Right cardiac atrium (tissue), 5 donors: ENCODE measurements at regions not wholly inside any gene's neighbourhood (a gene's known extent, or its start where the extent isn't known, plus 50 kb on each side); places are given as distances from the start of the nearest gene placed in this dataset.
A peak's percentile ranks its signal among the peaks of the same experiment; 100 is the strongest.
"Not testable (repeated sequence)": the region's sequence is repeated elsewhere in the genome, so short reads cannot be mapped to it uniquely, and the experiment has no call there.

Experiments used
- ATAC-seq, 2 donors: fragments of 200-7000 bp; cut with Tn5 transposase; one replicate each; pipeline versions ENCODE4 v1.8.0 to v1.9.1; 2020; ENCODE audit warnings: moderate library complexity in 2 of 2, mild to moderate bottlenecking in 1 of 2
- DNase-seq, 3 donors: peaks; one replicate each; pipeline ENCODE4 v3.0.0-alpha.2; 2020
- H3K27ac ChIP-seq: one replicate; pipeline ENCODE4 v1.5.1; 2013; ENCODE audit warnings: mild to moderate bottlenecking, low read length, control low read depth, moderate library complexity
- H3K27me3 ChIP-seq: one replicate; pipeline ENCODE4 v1.6.1; 2013; ENCODE audit not compliant: control insufficient read depth, insufficient read depth
- H3K4me1 ChIP-seq: one replicate; pipeline ENCODE4 v1.6.1; 2013; ENCODE audit warnings: low read length; ENCODE audit not compliant: control insufficient read depth, insufficient read depth
- H3K4me3 ChIP-seq: one replicate; pipeline ENCODE4 v1.5.1; 2013; ENCODE audit warnings: low read length, control low read depth
- H3K9me3 ChIP-seq: one replicate; pipeline ENCODE4 v1.6.1; 2013; ENCODE audit warnings: low read length; ENCODE audit not compliant: control insufficient read depth
- WGBS: extraction: QIAGEN DNeasy Blood & Tissue Kit; methylation state at CpG from one replicate; pipeline ENCODE4 v1.1.7; 2013; 5-methylcytosine and 5-hydroxymethylcytosine counted together
- intact Hi-C, 4 donors: fragments of 100-400 bp; cut with DNase I; formaldehyde crosslinking; loops; one replicate each; pipeline versions ENCODE4 v1.11.0 to v1.14.0; 2022 to 2023
- donor health status: healthy with polysubstance abuse.
- donor health status: DM: no; HTN: yes; CAD: no.
- donor health status: DM: no; HTN: no; CAD: no.
- donor health status: DM: no; HTN: yes; CAD: no; lungs with severe emphysema.
- donor health status: DM: yes; HTN: yes; CAD: no.

- WGBS: 17% methylated on average over 1 of the region's 1 CpG
- Histone ChIP-seq H3K4me1 (no peaks in the 10 kb centered on the region), H3K27ac (no peak overlapping the region), H3K27me3 (no peaks in the 10 kb centered on the region), H3K9me3 (no peaks in the 10 kb centered on the region), H3K4me3 (no peak overlapping the region)
- intact Hi-C loops: no loop called here
- ATAC-seq (no peak), DNase-seq (no peak)
Measured at GRCh38 chrX:81959964-81960363, 758.1 kb downstream of the SH3BGRL start.

GRCh38 chrX:81974413-81974812, 772.5 kb downstream of the SH3BGRL start:
- H3K27me3 ChIP-seq, intact Hi-C loops, DNase-seq, H3K4me1 ChIP-seq, H3K4me3 ChIP-seq, H3K27ac ChIP-seq, ATAC-seq, H3K9me3 ChIP-seq: not testable (repeated sequence)
- 100% methylated on average over 1 of the region's 1 CpG for WGBS

DNA sequence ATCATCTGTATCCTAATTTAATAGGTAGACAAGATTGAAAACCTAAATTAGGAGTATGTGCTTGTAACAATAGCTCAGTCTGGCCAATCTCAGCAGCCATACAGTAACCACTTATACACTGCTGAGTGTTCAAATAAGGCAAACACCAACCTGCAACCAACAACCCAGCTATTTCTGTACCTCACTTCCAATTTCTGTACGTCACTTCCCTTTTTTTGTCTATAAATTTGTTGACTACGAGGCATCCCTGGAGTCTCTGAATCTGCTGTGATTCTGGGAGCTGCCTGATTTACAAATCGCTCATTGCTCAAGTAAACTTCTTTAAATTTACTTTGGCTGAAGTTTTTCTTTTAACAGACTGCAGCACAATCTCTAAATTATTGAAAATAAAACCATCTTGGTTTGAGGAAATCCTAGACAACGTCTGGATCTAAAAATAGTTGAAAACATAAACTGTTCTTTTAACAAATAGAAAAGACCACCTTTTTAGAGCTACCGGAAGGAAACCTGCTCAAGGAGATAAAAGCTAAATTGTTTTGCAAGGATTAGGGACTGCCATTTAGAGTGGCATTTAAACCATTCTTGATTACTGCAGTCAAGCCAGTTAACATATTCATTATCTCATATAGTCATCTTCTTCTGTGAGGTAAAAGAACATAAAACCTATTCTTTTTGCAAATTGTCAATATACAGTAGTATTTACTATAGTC, 778.1 kb downstream of the SH3BGRL start:
- no peak for ATAC-seq
- Histone ChIP-seq H3K4me1 (no peaks in the 10 kb centered on the region), H3K4me3 (no peak overlapping the region), H3K27ac (no peak overlapping the region), H3K27me3 (no peaks in the 10 kb centered on the region), H3K9me3 (no peaks in the 10 kb centered on the region)
- intact Hi-C loops: no loop called here
- 40% methylated on average over 5 of the region's 5 CpGs for WGBS
- DNase-seq: no peak

- DNase-seq, H3K9me3 ChIP-seq, ATAC-seq, H3K4me3 ChIP-seq, intact Hi-C loops, H3K27ac ChIP-seq, H3K27me3 ChIP-seq, H3K4me1 ChIP-seq: not testable (repeated sequence)
- 74% methylated on average over 2 of the region's 2 CpGs for WGBS
Measured at GRCh38 chrX:81987217-81987616, 785.3 kb downstream of the SH3BGRL start.

GRCh38 chrX:81996166-81996565, 794.3 kb downstream of the SH3BGRL start:
- Histone ChIP-seq H3K4me3 (no peak overlapping the region), H3K4me1 (no peaks in the 10 kb centered on the region), H3K27ac (no peak overlapping the region), H3K27me3 (no peaks in the 10 kb centered on the region), H3K9me3 (no peaks in the 10 kb centered on the region)
- intact Hi-C loops: no loop called here
- WGBS: 84% methylated on average over 5 of the region's 5 CpGs
- DNase-seq (peak in 1 of 3 donors; percentile 20), ATAC-seq (no peak)

- Histone ChIP-seq H3K4me1 (no peaks in the 10 kb centered on the region), H3K9me3 (no peaks in the 10 kb centered on the region), H3K4me3 (no peak overlapping the region), H3K27ac (no peak overlapping the region), H3K27me3 (no peaks in the 10 kb centered on the region)
- 68% methylated on average over 10 of the region's 10 CpGs for WGBS
- intact Hi-C loops: no loop called here
- no peak for DNase-seq
- no peak for ATAC-seq
Measured at GRCh38 chrX:82029571-82030218, 827.8 kb downstream of the SH3BGRL start.

DNA sequence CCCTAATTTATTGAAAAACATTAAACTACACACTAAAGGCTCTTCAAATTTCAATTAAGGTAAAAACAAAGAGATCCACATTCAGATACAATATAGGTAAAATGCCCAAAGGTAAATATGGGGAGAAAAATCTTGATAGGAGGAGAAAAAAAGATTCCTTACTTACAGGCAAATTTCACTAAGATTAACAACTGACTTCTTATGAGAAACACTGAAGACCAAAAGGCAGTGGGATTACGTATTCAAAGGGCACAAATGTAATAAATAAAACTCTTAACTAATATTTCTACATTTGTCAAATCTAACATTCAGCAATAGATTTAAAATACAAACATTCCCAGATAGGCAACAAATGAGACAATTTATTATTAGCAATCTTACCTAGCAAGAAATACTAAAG, 829.3 kb downstream of the SH3BGRL start:
- ATAC-seq (no peak), DNase-seq (no peak)
- Histone ChIP-seq H3K4me1 (no peaks in the 10 kb centered on the region), H3K27ac (no peak overlapping the region), H3K27me3 (no peaks in the 10 kb centered on the region), H3K4me3 (no peak overlapping the region), H3K9me3 (no peaks in the 10 kb centered on the region)
- WGBS: 70% methylated on average over 1 of the region's 1 CpG
- intact Hi-C loops: no loop called here

DNA sequence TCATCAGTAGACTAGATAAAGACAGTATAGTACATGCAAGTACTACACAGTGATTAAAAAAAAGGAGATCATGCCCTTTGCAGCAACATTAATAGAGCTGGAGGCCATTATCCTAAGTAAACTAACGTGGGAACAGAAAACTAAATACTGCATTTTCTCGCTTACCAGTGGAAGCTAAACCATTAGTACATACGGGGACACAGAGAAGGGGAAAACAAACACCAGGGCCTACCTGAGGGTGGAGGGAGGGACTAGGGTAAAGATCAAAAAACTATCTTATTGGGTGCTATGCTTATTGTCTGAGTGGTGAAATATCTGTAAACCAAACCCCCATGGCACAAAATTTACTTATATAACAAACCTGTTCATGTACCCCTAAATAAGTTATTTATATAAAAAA, 836.9 kb downstream of the SH3BGRL start:
- H3K27ac ChIP-seq: no peak overlapping the region
- DNase-seq: no peak
- 80% methylated on average over 3 of the region's 3 CpGs for WGBS
- intact Hi-C loops: no loop called here
- no peaks in the 10 kb centered on the region for H3K27me3 ChIP-seq
- no peak for ATAC-seq
- H3K9me3 ChIP-seq: no peaks in the 10 kb centered on the region
- H3K4me1 ChIP-seq: no peaks in the 10 kb centered on the region
- H3K4me3 ChIP-seq: no peak overlapping the region

DNA sequence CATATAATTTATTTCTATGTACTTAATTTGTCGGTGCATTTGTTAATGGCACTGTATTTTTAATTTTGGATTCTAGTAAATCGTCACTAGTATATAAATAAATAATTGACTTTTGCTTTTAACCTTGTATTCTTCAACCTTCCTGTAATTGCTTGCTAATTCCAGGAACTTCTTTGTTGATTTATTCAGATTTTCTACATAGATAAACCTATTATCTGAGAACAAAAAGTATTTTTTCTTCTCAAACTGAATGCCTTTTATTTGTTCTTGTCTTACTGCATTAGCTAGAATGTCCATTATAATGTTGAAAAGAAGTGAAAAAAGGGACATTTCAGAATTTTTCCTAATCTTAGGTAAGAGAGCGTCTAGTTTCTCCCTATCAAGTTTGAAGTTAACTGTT, 839.1 kb downstream of the SH3BGRL start:
- intact Hi-C loops: no loop called here
- DNase-seq (no peak), ATAC-seq (no peak)
- H3K9me3 ChIP-seq: no peaks in the 10 kb centered on the region
- no peaks in the 10 kb centered on the region for H3K27me3 ChIP-seq
- no peak overlapping the region for H3K4me3 ChIP-seq
- H3K4me1 ChIP-seq: no peaks in the 10 kb centered on the region
- no peak overlapping the region for H3K27ac ChIP-seq
- WGBS: 71% methylated on average over 3 of the region's 3 CpGs

- H3K9me3 ChIP-seq: no peaks in the 10 kb centered on the region
- intact Hi-C loops: no loop called here
- no peaks in the 10 kb centered on the region for H3K27me3 ChIP-seq
- no peaks in the 10 kb centered on the region for H3K4me1 ChIP-seq
- 87% methylated on average over 4 of the region's 4 CpGs for WGBS
- DNase-seq (no peak), ATAC-seq (no peak)
- H3K27ac ChIP-seq: no peak overlapping the region
- no peak overlapping the region for H3K4me3 ChIP-seq
Measured at GRCh38 chrX:82058728-82059127, 856.8 kb downstream of the SH3BGRL start.

GRCh38 chrX:82070948-82071347, 869.0 kb downstream of the SH3BGRL start:
- DNase-seq (no peak), ATAC-seq (no peak)
- Histone ChIP-seq H3K4me3 (no peak overlapping the region), H3K9me3 (no peaks in the 10 kb centered on the region), H3K4me1 (no peaks in the 10 kb centered on the region), H3K27me3 (no peaks in the 10 kb centered on the region), H3K27ac (no peak overlapping the region)
- intact Hi-C loops: no loop called here
- WGBS: 74% methylated on average over 1 of the region's 1 CpG
